ENCODE measurements at regions not wholly inside any gene's neighbourhood (a gene's known extent, or its start where the extent isn't known, plus 50 kb on each side); places are given as distances from the start of the nearest gene placed in this dataset.
A peak's percentile ranks its signal among the peaks of the same experiment; 100 is the strongest.

- H2AFZ ChIP-seq (ENCODE audit: low read depth, low read length): no peak overlapping the region
- H3K27me3 ChIP-seq (ENCODE audit: insufficient read depth, low read length, poor library complexity): peaks cover 5% of the 10 kb centered on the region
Observed at GRCh38 chr15:96585484-96586386, 255.2 kb downstream of the NR2F2 start.

GRCh38 chr15:96586901-96587300, 256.4 kb downstream of the NR2F2 start:
- H2AFZ ChIP-seq (ENCODE audit: low read depth, low read length): no peak overlapping the region
- peaks cover under 1% of the 10 kb centered on the region for H3K27me3 ChIP-seq (ENCODE audit: insufficient read depth, low read length, poor library complexity)
- TF ChIP-seq EZH2 (IDR thresholded peaks at IDR 0.05; ENCODE audit: borderline replicate concordance, low read depth, low read length, severe bottlenecking) (no peak), CTCF (IDR thresholded peaks at IDR 0.05; ENCODE audit: borderline replicate concordance, extremely low read depth, low read length, poor library complexity, severe bottlenecking) (no peak)
- no peak overlapping the region for H3K4me2 ChIP-seq (ENCODE audit: insufficient read depth, low read length)
- H3K9me3 ChIP-seq (ENCODE audit: insufficient read depth, low read length, severe bottlenecking): no peaks in the 10 kb centered on the region
- H3K27ac ChIP-seq (ENCODE audit: low read length): no peak overlapping the region
- H3K79me2 ChIP-seq (ENCODE audit: insufficient read depth, low read length): no peaks in the 10 kb centered on the region
- no peak for DNase-seq
- H3K4me1 ChIP-seq (ENCODE audit: insufficient read depth, low read length): no peaks in the 10 kb centered on the region
- ATAC-seq (ENCODE audit: insufficient read depth, low read depth): no peak
- H3K36me3 ChIP-seq (ENCODE audit: insufficient read depth, low read length): no peaks in the 10 kb centered on the region
- H4K20me1 ChIP-seq (ENCODE audit: insufficient read depth, low read length): no peaks in the 10 kb centered on the region
- no peak overlapping the region for H3K9ac ChIP-seq (ENCODE audit: low read depth, low read length)
- H3K4me3 ChIP-seq (ENCODE audit: low read depth in 1 of 2, low read length in 2 of 2): no peak overlapping the region

More at GRCh38 chr15:96585484-96586386, 255.2 kb downstream of the NR2F2 start:
- DNase-seq (no peak), ATAC-seq (ENCODE audit: insufficient read depth, low read depth) (no peak)
- Histone ChIP-seq H3K27ac (ENCODE audit: low read length) (no peak overlapping the region), H3K4me2 (ENCODE audit: insufficient read depth, low read length) (no peak overlapping the region), H3K4me1 (ENCODE audit: insufficient read depth, low read length) (no peaks in the 10 kb centered on the region), H3K9me3 (ENCODE audit: insufficient read depth, low read length, severe bottlenecking) (no peaks in the 10 kb centered on the region), H4K20me1 (ENCODE audit: insufficient read depth, low read length) (no peaks in the 10 kb centered on the region), H3K9ac (ENCODE audit: low read depth, low read length) (no peak overlapping the region), H3K4me3 (ENCODE audit: low read depth in 1 of 2, low read length in 2 of 2) (no peak overlapping the region), H3K36me3 (ENCODE audit: insufficient read depth, low read length) (no peaks in the 10 kb centered on the region), H3K79me2 (ENCODE audit: insufficient read depth, low read length) (no peaks in the 10 kb centered on the region)
- no peak for TF ChIP-seq EZH2 (IDR thresholded peaks at IDR 0.05; ENCODE audit: borderline replicate concordance, low read depth, low read length, severe bottlenecking)
- TF ChIP-seq CTCF (IDR thresholded peaks at IDR 0.05; ENCODE audit: borderline replicate concordance, extremely low read depth, low read length, poor library complexity, severe bottlenecking): peak; percentile 16

- Histone ChIP-seq H3K4me2 (ENCODE audit: insufficient read depth, low read length) (no peak overlapping the region), H3K27ac (ENCODE audit: low read length) (no peak overlapping the region), H3K9me3 (ENCODE audit: insufficient read depth, low read length, severe bottlenecking) (no peaks in the 10 kb centered on the region), H3K79me2 (ENCODE audit: insufficient read depth, low read length) (no peaks in the 10 kb centered on the region), H4K20me1 (ENCODE audit: insufficient read depth, low read length) (no peaks in the 10 kb centered on the region), H3K4me3 (ENCODE audit: low read depth in 1 of 2, low read length in 2 of 2) (no peak overlapping the region), H2AFZ (ENCODE audit: low read depth, low read length) (no peak overlapping the region), H3K4me1 (ENCODE audit: insufficient read depth, low read length) (no peaks in the 10 kb centered on the region), H3K36me3 (ENCODE audit: insufficient read depth, low read length) (no peaks in the 10 kb centered on the region), H3K9ac (ENCODE audit: low read depth, low read length) (no peak overlapping the region), H3K27me3 (ENCODE audit: insufficient read depth, low read length, poor library complexity) (no peaks in the 10 kb centered on the region)
- DNase-seq (no peak), ATAC-seq (ENCODE audit: insufficient read depth, low read depth) (no peak)
- TF ChIP-seq EZH2 (IDR thresholded peaks at IDR 0.05; ENCODE audit: borderline replicate concordance, low read depth, low read length, severe bottlenecking): no peak
- no peak for TF ChIP-seq CTCF (IDR thresholded peaks at IDR 0.05; ENCODE audit: borderline replicate concordance, extremely low read depth, low read length, poor library complexity, severe bottlenecking)
Observed at GRCh38 chr15:96589864-96590263, 259.4 kb downstream of the NR2F2 start.
